AG04450 (cell line): ENCODE measurements at regions not wholly inside any gene's neighbourhood (a gene's known extent, or its start where the extent isn't known, plus 50 kb on each side); places are given as distances from the start of the nearest gene placed in this dataset.

Source experiments
- CTCF ChIA-PET: fragments of 300-600, 350-600 bp; formaldehyde crosslinking; extraction: SDS; loops from one replicate; lab custom pipeline; 2022; ENCODE audit warnings: antibody characterized with exemption, inconsistent platforms; lab: Charles Lee
- POLR2A ChIA-PET: fragments of 350-600 bp; formaldehyde crosslinking; extraction: SDS; loops from one replicate; lab custom pipeline; 2021; ENCODE audit warnings: antibody characterized with exemption, inconsistent platforms; lab: Yijun Ruan, JAX
- DNase-seq: peaks from one replicate; pipeline ENCODE4 v3.0.0-alpha.2; 2011; ENCODE audit warnings: low read depth, low spot score
- H3K27ac ChIP-seq: one replicate; pipeline ENCODE4 v1.5.1; 2012; ENCODE audit warnings: low read depth, low read length, control low read depth
- H3K27me3 ChIP-seq: one replicate; pipeline ENCODE4 v1.6.0; 2012; ENCODE audit warnings: low read length; ENCODE audit not compliant: control insufficient read depth, insufficient read depth
- H3K4me3 ChIP-seq: 2 replicates; pipeline ENCODE4 v1.5.1; 2011; ENCODE audit warnings: mild to moderate bottlenecking, low read depth, low read length, control low read depth
- H3K9me3 ChIP-seq: 2 replicates; pipeline ENCODE4 v1.5.1; 2012; ENCODE audit warnings: low read length; ENCODE audit not compliant: control insufficient read depth, insufficient read depth
- CTCF ChIP-seq: IDR thresholded peaks from 2 replicates; pipeline ENCODE4 v1.5.1; 2011; ENCODE audit warnings: low read depth, low read length, control low read depth, inconsistent platforms

GRCh38 chr7:36082910-36083309, 70.1 kb upstream of the EEPD1 start:
- no peaks in the 10 kb centered on the region; the same call in 1 of the 2 replicates for H3K9me3 ChIP-seq
- H3K4me3 ChIP-seq = no peak overlapping the region
- TF ChIP-seq CTCF = 0 out of 2 replicates have a peak, but pooled peaks have one; percentile 1
- POLR2A ChIA-PET = no interaction called here
- peaks cover 16% of the 10 kb centered on the region for H3K27me3 ChIP-seq
- DNase-seq = no peak
- CTCF ChIA-PET = interaction anchor here (1.1 kb wide), 1 partner anchor 236 kb away, joined by 5 read pairs; no protein-coding TSS in a partner anchor
- H3K27ac ChIP-seq = no peak overlapping the region

GRCh38 chr7:36083626-36084380, 69.3 kb upstream of the EEPD1 start:
- Histone ChIP-seq H3K9me3 (no peaks in the 10 kb centered on the region; the same call in 1 of the 2 replicates), H3K27ac (no peak overlapping the region), H3K27me3 (peaks cover 16% of the 10 kb centered on the region), H3K4me3 (no peak overlapping the region)
- no peak for TF ChIP-seq CTCF
- ChIA-PET CTCF (interaction anchor here (1.1 kb wide), 1 partner anchor 235 kb away, joined by 5 read pairs; no protein-coding TSS in a partner anchor), POLR2A (no interaction called here)
- DNase-seq = no peak

- Histone ChIP-seq H3K27ac (no peak overlapping the region), H3K9me3 (peaks cover 5% of the 10 kb centered on the region), H3K27me3 (peaks cover 23% of the 10 kb centered on the region), H3K4me3 (no peak overlapping the region)
- no peak for DNase-seq
- TF ChIP-seq CTCF = peak; percentile 50
- ChIA-PET POLR2A (no interaction called here), CTCF (no interaction called here)
These were observed 68.5 kb upstream of the EEPD1 start for GRCh38 chr7:36084485-36085091.

- ChIA-PET CTCF (no interaction called here), POLR2A (no interaction called here)
These were observed 68.0 kb upstream of the EEPD1 start for GRCh38 chr7:36085096-36085495.

More at GRCh38 chr7:36085096-36085495, 68.0 kb upstream of the EEPD1 start:
- Histone ChIP-seq H3K9me3 (peaks cover 5% of the 10 kb centered on the region), H3K27ac (no peak overlapping the region), H3K4me3 (no peak overlapping the region), H3K27me3 (peaks cover 23% of the 10 kb centered on the region)
- TF ChIP-seq CTCF = no peak
- no peak for DNase-seq
